ENCODE measurements at regions not wholly inside any gene's neighbourhood (a gene's known extent, or its start where the extent isn't known, plus 50 kb on each side); places are given as distances from the start of the nearest gene placed in this dataset.

- no peak for TF ChIP-seq CTCF (conservative IDR thresholded peaks at IDR 0.05)
- peak overlapping the region; percentile 34 for H3K27ac ChIP-seq
These were observed 62.0 kb upstream of the SIX3 start for GRCh38 chr2:44879269-44880124.

- peak overlapping the region; percentile 34 for H3K27ac ChIP-seq
- TF ChIP-seq CTCF (conservative IDR thresholded peaks at IDR 0.05): no peak
These were observed 61.4 kb upstream of the SIX3 start for GRCh38 chr2:44880125-44880483.

GRCh38 chr2:44881856-44882255, 59.6 kb upstream of the SIX3 start:
- TF ChIP-seq CTCF (conservative IDR thresholded peaks at IDR 0.05): no peak
- no peak overlapping the region for H3K27ac ChIP-seq

- H3K27ac ChIP-seq: no peak overlapping the region
- TF ChIP-seq CTCF (conservative IDR thresholded peaks at IDR 0.05): no peak
These were observed 58.1 kb upstream of the SIX3 start for GRCh38 chr2:44883356-44883755.

- TF ChIP-seq CTCF (conservative IDR thresholded peaks at IDR 0.05): no peak
- H3K27ac ChIP-seq: no peak overlapping the region
These were observed 57.3 kb upstream of the SIX3 start for GRCh38 chr2:44884231-44884630.

- no peak for TF ChIP-seq CTCF (conservative IDR thresholded peaks at IDR 0.05)
These were observed 56.8 kb upstream of the SIX3 start for GRCh38 chr2:44884677-44885076.

GRCh38 chr2:44886414-44886813, 55.1 kb upstream of the SIX3 start:
- no peak overlapping the region for H3K27ac ChIP-seq
- TF ChIP-seq CTCF (conservative IDR thresholded peaks at IDR 0.05): no peak

More at GRCh38 chr2:44884677-44885076, 56.8 kb upstream of the SIX3 start:
- no peak overlapping the region for H3K27ac ChIP-seq

Measured in VCaP (cell line).